GM21390 (cell line): ENCODE measurements at regions not wholly inside any gene's neighbourhood (a gene's known extent, or its start where the extent isn't known, plus 50 kb on each side); places are given as distances from the start of the nearest gene placed in this dataset.
"Not testable (repeated sequence)": the region's sequence is repeated elsewhere in the genome, so short reads cannot be mapped to it uniquely, and the experiment has no call there.

Source experiments
- ATAC-seq: cut with Tn5 transposase; IDR thresholded peaks from one replicate; pipeline ENCODE4 v1.9.1; 2021; ENCODE audit not compliant: unreplicated experiment

DNA sequence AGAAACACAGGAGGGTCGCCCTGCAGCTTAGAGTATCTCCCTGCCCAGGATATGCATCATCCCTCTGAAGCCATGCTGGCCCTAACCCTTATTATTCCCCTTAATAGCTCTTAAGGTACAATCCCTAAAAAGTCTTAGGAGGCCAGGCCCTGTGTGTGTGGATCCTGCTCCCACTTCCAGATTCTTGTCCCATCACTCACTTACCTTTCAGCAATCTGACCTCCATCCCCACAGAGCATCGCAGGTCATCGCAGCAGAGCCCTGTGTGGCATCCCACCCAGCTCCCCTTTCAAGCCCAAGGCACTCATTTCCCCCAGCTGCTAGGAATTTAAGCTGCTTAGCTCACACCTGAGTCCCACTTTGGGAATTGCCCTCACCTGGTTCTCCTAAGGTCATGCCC is 223.8 kb upstream of the SMLR1 start:
- no peak for ATAC-seq

DNA sequence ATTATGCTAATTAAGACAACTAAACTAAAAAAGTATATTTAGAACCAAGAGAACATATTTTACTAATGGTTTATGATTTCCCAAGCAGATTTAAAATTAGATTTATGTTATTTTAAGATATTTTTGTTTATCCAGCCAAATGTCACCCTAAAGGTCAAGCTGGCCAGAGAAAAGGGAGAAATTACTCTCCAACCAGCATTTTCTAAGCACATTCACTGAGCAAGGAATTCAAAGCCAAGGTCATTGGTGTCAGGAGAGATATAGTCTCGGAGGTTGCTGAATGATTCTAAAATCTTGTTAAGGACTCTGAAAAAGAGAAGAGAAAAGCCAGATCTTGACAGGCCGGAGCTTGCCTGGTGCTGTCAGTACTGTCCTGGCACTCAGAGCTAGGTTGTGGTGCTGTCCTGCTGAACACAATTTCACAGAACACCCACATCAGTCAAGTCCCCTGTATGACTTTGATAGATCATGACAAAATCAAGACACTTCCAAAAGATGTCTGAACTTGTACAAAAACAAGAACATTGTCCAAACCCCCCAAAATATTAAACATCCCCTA is 222.3 kb upstream of the SMLR1 start:
- no peak for ATAC-seq

DNA sequence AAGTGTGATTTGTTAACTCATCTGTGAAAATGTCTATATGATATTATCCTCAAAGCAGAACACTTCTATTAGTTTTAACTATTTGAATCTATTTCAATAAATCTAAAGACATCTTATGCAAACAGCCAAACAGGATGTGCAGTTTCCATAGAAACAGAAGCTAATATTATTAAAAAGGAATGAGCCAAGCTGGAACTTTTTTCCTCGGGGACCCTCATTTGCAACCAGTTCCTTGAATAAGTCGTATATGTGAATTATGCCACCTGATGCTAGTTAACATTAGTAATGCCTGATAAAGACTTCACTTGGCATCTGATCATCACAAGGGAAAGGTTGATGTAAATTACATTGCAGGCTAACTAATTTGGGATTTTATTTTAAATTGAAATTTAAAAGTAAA is 216.9 kb upstream of the SMLR1 start:
- no peak for ATAC-seq

DNA sequence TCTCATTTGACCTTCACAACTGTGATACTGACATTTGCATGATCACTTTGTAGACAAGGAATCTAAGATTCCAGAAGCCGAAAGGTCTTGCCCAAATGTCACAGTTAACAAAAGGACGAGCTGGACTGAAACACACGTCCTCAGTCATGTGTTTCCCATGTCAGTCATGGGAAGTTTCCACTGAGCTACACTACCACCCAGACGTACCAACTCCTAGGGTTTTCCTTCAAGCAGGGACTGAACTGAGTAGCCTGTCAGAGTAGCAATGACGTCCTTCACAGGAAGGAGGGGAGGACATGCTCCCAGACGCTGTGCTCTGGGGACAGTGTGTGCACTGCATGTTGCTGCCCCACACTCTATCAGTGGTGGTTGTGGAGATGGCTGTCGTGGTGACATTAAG is 215.8 kb upstream of the SMLR1 start:
- ATAC-seq = no peak

DNA sequence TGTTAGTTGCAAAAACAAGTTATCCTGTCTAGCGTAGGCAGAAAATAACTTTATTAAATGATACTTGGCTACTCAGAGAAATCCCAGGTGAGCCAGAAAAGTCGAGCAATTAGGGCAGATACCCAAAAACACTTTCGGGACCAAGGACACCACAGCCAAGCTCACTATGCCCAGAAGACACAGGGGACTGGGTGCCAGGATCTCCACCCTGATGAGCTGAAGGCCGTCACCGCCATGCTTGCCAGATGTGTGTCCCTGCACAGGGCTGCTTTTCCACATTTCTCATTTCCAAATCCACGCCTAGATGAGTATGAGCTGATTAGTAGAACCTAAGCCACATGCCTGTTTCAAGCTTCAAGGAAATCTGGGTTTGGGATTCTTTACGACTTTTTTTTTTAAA is 214.0 kb upstream of the SMLR1 start:
- ATAC-seq = no peak

DNA sequence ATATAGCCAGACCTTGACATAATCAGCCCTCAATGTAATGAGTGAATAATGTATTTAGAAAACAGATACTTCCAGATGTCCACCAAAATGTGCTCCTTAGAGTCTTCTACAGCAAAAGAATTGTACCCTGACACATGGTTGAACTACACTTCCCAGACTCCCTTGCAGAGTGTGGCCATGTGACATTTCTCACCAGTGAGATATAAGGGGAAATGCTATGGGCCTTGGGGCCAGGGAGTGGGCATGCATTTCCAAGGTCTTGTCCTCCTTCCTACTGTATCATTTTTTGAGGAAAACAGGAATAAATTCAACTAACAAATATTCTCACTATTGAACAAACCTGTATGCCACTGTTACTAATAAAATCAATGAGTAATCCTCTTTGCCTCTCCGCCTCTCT is 211.4 kb upstream of the SMLR1 start:
- peak; percentile 50 for ATAC-seq

DNA sequence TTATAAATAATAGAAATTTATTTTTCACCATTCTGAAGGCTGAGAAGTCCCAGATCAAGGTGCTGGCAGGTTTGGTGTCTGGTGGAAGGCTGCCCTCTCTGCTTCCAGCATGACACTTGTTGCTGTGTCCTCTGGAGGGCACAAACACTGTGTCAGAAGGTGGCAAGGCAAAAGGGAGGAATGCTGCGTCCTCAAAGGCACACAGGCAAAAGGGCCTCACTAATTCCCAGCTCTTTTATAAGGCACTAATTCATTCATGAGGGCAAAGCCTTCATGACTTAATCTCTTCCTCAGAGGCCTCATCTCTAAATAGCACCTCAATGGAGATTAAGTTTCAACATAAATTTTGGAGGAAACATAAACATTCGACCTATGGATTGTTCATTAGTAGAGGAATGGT is 209.5 kb upstream of the SMLR1 start:
- no peak for ATAC-seq

DNA sequence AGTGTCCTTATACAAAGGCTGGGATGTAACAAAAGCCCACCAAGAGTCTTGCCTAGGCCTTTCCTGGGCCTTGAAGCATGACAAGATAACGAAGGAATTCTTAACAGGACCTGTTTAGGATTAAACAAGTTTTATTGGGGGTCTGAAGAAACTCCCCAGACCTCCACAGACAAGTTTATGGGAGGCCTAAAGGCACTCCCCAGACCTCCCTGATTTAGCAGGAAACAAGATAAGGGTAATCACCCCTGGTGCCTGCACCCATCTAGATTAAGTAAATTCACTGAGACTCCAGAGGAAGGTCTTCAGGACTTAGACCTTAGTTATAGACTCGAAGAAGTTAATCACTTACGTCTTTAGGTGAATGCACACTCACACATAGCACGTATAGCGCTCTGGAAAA is 208.4 kb upstream of the SMLR1 start:
- ATAC-seq = not testable (repeated sequence)

DNA sequence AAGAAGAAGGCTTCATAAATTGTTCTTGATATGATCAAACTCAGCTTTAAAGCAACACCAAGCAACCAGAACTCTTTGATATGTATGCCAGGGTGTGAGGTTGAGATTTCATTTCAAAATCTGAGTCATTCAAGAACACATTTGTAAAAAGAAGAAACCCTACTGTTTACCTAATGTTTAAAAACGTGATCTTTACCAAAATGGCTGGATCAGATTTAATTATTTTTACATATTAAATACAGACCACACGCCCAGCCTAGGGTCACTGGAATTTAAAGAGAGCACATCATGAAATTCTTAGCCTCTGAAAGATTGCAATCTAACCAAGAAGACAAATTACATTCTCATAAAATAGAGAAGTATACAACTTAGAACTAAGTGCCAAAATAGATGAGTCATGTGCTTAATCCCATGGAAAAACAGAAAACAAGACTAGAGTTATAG is 206.8 kb upstream of the SMLR1 start:
- no peak for ATAC-seq

DNA sequence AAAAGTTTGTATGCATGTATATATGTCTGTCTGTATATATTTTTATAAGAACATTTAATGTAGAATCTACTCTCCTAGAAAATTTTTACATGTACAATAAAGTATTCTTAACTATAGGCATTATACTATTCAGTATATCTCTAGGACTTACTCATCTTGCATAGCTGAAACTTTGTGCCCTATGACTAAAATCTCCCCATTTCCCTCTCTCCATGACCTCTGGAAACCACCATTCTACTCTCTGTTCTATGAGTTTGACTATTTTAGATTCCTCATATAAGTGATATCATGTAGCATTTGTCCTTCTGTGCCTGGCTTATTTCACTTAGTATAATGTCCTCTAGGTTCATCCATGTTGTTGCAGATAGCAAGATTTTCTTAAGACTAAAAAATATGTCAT is 205.1 kb upstream of the SMLR1 start:
- ATAC-seq = no peak

DNA sequence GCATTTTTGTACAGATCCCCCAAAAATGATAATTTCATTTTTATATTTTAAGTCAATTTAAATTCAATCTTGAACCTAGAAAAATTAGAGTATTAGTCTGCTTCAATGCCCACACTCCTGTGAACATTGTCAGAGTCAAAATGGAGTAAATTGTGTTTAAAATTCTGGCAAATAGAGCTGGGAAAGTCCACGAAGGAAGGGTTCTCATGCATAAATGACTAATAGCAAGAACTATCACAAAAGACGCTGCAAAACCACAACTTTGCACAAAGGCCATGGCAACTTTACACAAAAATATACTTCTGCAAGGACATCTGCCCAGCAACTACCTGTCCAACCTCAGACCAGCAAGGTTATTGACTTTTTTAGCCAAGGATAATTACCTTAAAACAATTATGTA is 203.2 kb upstream of the SMLR1 start:
- no peak for ATAC-seq

DNA sequence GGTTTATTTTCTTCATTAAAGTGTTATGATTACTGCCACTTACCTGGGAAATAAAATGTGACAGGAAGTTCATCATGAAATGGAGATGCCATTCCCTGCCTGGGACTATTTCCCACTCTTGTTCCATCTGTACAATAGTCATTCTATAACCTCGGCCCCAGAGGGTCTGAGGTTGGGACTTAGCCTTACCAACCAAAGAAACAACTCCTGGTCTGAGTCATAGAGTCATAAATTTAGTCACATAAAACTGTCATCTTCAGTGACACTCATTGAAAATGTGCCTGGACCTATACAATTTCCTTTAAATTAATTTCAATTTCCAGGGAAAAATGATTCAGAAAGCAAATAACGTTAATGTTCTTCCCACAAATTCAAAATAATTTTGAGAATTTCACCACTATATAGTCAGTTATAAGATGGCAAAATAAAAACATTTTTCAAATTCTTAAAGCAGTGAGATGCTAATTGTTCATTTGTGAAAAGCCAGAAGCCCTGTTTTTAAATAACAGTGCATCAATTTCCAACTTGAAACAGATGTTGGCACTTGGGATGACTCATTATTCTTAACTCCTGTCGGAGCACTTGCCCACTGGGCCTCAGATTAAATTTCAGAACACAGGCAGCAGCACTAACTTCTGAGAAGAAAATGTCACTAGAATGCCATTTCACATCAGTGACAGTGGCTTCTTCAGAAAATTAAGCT is 201.2 kb upstream of the SMLR1 start:
- peak; percentile 77 for ATAC-seq

DNA sequence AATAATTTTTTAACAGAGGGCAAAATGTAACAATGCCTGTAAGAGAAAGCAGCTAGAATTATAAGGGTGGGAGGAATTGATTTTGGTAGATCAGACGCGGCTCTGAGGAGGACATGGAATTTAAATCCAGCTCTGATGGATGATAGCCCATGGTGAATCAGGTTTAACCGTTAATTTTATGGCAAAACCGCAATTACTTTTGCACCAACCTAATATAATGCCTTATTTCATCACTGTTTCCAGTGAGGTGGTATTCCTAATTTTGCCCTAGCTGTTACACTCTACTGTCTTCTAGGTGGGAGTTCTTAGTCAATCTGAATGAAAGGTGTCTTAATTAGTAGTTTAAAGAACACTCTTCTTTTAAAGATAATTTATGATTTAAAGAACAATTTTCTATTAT is 198.3 kb upstream of the SMLR1 start:
- no peak for ATAC-seq

DNA sequence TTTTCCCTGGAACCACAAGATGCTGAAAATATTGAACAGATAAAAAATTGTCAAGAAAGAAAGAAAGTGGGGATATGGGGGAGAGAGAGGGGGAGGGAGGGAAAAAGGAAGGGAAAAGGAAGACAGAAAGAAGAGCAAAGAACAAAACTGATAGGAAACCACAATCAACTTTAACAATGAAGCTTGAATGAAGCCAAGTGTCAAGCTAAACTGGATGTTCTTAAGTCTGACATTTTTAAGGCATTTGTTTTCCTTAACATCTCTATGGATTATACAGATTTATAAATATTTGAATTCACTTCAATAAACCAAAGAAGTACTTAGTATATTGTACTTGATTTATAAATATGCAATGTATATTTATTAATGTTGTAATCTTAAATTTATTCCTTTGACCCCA is 197.6 kb upstream of the SMLR1 start:
- no peak for ATAC-seq

DNA sequence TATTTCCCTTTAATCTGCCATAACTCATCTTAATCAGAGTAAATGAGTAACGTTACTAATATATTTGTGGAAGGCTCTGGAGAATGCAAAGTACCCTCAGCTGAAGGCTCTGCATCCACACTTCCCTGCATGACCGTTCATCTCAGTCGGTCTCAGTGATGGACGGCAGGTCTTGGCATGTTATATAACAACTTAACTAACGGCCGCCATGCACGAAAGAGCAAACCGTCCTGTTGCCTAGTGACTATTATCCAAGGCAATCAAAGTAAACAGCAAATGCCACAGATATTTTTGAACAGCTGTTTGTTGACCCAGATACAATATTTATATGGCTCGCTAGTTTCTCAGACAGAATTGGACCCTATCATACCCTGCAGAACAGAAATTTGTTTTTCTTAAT is 194.9 kb upstream of the SMLR1 start:
- no peak for ATAC-seq

DNA sequence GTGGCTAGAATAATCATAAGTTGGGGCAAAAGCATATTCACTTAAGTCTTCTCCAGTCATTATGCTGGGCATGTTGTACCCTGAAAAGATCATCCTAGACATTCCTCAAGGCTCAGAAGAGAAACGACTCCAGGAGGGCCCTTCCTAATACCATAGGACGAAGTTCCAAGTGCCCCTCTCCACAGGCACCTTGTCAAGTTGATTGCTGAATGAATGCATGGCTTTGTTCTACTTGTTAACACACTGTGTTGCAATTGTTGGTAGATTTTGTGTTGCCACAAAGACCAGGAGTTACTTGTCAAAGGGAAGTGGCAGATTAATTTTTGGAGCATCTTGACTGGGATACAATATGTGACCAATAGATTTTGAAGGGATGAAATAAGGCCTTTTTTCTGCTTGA is 194.3 kb upstream of the SMLR1 start:
- no peak for ATAC-seq

DNA sequence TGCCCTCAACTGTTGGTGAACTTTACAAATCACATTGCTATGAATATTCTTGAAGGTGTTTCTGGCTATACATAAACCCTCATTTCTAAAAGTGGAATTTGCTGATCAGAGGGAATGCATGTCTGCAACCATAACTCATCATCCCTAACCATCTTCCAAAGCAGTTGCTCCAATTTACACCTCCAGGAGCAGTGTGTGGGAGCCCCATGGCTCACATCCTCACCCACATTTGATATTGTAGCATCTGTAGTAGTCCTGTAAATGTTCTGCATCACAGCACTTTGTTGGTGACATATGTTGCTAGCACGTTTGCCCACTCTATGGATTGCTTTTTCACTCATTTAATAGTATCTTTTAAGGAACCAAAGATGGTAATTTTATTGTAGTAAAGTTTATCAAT is 183.8 kb upstream of the SMLR1 start:
- ATAC-seq = no peak

DNA sequence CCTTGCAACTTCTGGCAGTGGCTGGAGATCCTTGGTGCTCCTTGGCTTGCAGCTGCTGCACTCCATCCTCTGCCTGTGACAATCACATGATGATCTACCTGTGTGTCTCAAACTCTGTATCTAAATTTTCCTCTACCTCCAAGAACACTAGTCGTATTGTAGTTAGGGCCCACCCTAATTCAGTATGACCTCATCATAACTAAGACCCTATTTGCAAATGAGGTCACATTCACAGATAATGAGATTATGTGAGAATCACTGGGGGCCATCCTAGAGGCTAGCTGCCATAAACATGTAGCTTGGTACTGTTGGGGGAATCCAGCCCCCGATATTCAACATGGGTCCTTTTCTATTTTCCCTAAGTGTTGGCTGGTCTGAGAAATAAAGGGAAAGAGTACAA is 183.0 kb upstream of the SMLR1 start:
- no peak for ATAC-seq

DNA sequence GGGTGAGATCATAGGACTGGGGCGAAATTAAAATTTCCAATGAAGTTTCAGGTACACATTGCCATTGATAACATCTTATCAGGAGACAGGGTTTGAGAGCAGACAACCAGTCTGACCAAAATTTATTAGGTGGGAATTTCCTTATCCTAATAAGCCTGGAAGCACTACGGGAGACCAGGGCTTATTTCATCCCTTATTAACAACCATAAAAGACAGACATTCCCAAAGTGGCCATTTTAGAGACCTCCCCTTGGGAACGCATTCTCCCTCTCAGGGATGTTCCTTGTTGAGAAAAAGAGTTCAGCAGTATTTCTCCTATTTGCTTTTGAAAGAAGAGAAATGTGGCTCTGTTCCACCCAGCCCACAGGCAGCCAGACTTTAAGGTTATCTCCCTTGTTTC is 182.4 kb upstream of the SMLR1 start:
- not testable (repeated sequence) for ATAC-seq

DNA sequence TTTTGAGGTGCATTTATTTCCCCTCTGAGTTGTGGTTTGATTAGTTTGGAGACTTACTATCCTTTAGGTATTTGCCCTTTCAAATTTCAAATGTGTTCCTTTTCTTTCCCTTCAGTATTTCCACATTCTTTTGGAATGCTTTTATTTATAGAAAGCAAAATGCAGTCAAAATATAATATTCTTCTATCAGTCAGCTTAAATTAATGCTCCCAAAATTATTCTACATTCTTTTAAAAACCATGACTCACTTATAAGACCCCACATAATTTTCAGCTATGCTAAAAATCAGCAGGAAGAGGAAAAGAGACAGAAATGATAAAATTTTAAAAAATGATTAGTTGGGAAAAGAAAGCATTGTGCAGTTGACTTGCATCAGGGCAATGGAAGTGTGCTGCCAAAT is 180.0 kb upstream of the SMLR1 start:
- no peak for ATAC-seq

DNA sequence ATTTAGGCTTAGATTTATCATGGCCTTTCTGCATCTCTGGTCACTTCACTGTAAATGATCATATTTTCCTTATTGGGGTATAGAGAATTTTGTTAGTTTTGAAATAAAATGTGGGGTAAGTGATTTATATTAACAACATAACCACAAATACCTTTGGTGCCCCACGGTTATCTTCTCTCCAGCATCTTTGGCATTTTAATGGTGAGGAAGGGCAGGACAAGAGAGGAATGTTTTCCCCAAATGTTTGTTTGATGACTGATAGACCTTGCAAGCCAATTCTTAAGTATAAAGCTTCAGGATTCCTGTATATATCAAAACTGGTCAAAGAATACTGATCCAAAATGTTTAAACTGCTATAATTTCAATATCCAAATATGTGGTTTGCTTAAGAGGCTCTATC is 171.6 kb upstream of the SMLR1 start:
- ATAC-seq = no peak

DNA sequence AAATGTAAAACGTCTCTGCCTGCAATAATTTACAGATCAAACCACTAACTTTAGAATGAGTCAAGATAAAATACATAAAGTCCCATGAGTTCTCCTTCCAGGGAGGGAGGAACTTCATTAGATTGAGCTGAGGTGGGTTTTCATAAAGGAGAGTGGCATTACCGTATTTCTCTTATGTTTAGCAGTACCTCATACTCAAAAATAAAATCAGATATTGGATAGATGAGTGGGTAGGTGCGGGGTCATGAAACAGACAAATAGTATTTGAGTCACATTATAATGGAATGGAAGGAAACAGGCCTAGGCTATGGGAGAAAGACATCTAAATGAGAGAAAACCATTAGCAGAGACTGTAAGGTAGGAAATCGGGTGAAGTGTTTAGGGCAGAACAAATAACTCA is 166.1 kb upstream of the SMLR1 start:
- ATAC-seq = no peak

DNA sequence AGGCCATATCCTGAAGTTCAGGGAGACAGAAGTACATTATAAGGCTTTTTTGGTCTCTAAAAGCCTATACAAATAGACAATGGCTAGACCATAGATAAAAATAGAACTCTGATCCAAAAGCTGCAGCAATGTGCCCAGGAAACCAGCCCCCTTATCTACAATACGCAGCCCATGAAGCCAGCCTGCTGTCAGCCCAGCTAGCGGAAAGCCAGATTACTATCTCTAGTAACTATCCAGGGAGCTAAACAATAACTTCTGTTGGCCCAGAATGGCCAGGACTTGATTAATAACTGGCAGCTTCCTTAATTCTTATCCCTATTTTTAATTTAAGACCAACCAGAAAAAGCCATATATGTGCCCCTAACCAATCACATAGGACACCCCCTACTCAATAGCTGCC is 160.4 kb upstream of the SMLR1 start:
- ATAC-seq = no peak
